DND-41 (cell line): ENCODE measurements at regions not wholly inside any gene's neighbourhood (a gene's known extent, or its start where the extent isn't known, plus 50 kb on each side); places are given as distances from the start of the nearest gene placed in this dataset.

ENCODE experiments used
- ATAC-seq: fragments of 200-7000 bp; cut with Tn5 transposase; 3 replicates; pipeline ENCODE4 v1.9.1; 2021; ENCODE audit warnings: low read depth; ENCODE audit not compliant: insufficient read depth
- DNase-seq: peaks from one replicate; pipeline ENCODE4 v3.0.0-alpha.2; 2020
- H2AFZ ChIP-seq: 2 replicates; pipeline ENCODE4 v1.6.0; 2012; ENCODE audit warnings: low read depth, low read length
- H3K27ac ChIP-seq: 2 replicates; pipeline ENCODE4 v1.5.1; 2012; ENCODE audit warnings: low read length, inconsistent platforms
- H3K27me3 ChIP-seq: fragments of 200-600 bp; sonication (generic); 2 replicates; pipeline ENCODE4 v1.6.0; 2012; ENCODE audit warnings: low read length, mild to moderate bottlenecking, inconsistent platforms; ENCODE audit not compliant: insufficient read depth, poor library complexity
- H3K36me3 ChIP-seq: 2 replicates; pipeline ENCODE4 v1.5.1; 2012; ENCODE audit warnings: low read length, inconsistent platforms; ENCODE audit not compliant: insufficient read depth
- H3K4me1 ChIP-seq: 2 replicates; pipeline ENCODE4 v1.5.1; 2012; ENCODE audit warnings: mild to moderate bottlenecking, low read length; ENCODE audit not compliant: insufficient read depth
- H3K4me2 ChIP-seq: 2 replicates; pipeline ENCODE4 v1.6.0; 2012; ENCODE audit warnings: mild to moderate bottlenecking, moderate library complexity, low read length, inconsistent platforms; ENCODE audit not compliant: insufficient read depth
- H3K4me3 ChIP-seq, 2 experiments: fragments of 200-600 bp in 1 of 2; shearing (Covaris generic) in 1 of 2; 2 replicates each; pipeline ENCODE4 v1.5.1; 2012 to 2016; ENCODE audit warnings: inconsistent platforms in 2 of 2, low read length in 2 of 2, mild to moderate bottlenecking in 2 of 2, low read depth in 1 of 2, moderate library complexity in 1 of 2
- H3K79me2 ChIP-seq: 2 replicates; pipeline ENCODE4 v1.6.0; 2012; ENCODE audit warnings: low read length, inconsistent platforms; ENCODE audit not compliant: insufficient read depth
- H3K9ac ChIP-seq: 2 replicates; pipeline ENCODE4 v1.6.0; 2012; ENCODE audit warnings: low read depth, mild to moderate bottlenecking, inconsistent platforms, low read length, moderate library complexity
- H3K9me3 ChIP-seq: 2 replicates; pipeline ENCODE4 v1.5.1; 2012; ENCODE audit warnings: low read length, moderate library complexity, mild to moderate bottlenecking, inconsistent platforms; ENCODE audit not compliant: insufficient read depth, severe bottlenecking
- H4K20me1 ChIP-seq: 2 replicates; pipeline ENCODE4 v1.6.0; 2012; ENCODE audit warnings: low read length; ENCODE audit not compliant: insufficient read depth
- EZH2 ChIP-seq: IDR thresholded peaks from 3 replicates; pipeline ENCODE4 v1.6.1; 2012; ENCODE audit warnings: borderline replicate concordance, low read depth, mild to moderate bottlenecking, moderate library complexity, low read length, inconsistent platforms; ENCODE audit not compliant: severe bottlenecking
- TF ChIP-seq, protein P1 (sequence below): IDR thresholded peaks from 2 replicates; pipeline ENCODE4 v1.5.1; 2012; ENCODE audit warnings: borderline replicate concordance, low read length, moderate library complexity, mild to moderate bottlenecking; ENCODE audit not compliant: poor library complexity, severe bottlenecking; ENCODE audit errors: extremely low read depth

DNA sequence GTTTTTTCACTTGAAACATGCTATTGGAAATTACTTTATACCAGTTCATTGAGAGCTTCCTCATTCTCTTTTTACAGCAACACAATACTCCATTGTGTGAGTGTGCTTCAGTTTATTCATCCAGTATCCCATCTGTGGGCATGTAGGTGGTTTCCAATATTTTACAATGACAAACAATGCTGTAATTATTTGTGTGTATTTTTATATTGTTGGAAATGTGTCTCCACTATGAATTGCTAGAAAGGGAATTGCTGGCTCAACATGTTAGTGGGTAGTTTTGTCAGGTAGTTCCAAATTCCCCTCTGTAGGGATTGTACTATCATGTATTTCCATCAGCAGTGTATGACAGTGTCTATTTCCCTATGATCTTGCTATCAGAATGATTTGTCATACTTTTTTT, 65.8 kb upstream of the MAGI1 start:
- Histone ChIP-seq H3K4me1 (no peaks in the 10 kb centered on the region), H3K36me3 (no peaks in the 10 kb centered on the region), H3K9ac (no peak overlapping the region), H3K79me2 (no peaks in the 10 kb centered on the region), H3K4me2 (no peak overlapping the region), H3K27me3 (no peaks in the 10 kb centered on the region), H3K4me3 (no peak overlapping the region), H3K9me3 (no peaks in the 10 kb centered on the region), H2AFZ (no peak overlapping the region), H4K20me1 (no peaks in the 10 kb centered on the region), H3K27ac (no peak overlapping the region)
- TF ChIP-seq EZH2 = no peak
- TF ChIP-seq, protein P1, sequence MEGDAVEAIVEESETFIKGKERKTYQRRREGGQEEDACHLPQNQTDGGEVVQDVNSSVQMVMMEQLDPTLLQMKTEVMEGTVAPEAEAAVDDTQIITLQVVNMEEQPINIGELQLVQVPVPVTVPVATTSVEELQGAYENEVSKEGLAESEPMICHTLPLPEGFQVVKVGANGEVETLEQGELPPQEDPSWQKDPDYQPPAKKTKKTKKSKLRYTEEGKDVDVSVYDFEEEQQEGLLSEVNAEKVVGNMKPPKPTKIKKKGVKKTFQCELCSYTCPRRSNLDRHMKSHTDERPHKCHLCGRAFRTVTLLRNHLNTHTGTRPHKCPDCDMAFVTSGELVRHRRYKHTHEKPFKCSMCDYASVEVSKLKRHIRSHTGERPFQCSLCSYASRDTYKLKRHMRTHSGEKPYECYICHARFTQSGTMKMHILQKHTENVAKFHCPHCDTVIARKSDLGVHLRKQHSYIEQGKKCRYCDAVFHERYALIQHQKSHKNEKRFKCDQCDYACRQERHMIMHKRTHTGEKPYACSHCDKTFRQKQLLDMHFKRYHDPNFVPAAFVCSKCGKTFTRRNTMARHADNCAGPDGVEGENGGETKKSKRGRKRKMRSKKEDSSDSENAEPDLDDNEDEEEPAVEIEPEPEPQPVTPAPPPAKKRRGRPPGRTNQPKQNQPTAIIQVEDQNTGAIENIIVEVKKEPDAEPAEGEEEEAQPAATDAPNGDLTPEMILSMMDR = no peak
- DNase-seq (no peak), ATAC-seq (no peak)

DNA sequence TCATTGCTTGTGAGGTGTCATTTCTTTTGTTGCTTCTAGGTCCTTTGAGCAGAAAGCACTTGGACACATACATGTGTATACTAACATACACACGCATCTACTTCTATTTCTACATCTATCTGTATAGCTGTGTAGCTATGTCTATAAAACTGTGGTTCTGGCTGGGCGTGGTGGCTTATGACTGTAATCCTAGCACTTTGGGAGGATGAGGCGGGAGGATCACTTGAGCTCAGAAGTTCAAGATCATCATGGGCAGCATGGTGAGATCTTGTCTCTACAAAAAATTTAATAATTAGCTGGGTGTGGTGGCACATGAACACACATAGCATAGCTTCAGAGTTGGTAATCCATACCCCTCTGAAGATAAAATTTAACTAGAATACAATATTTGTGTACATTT, 65.0 kb upstream of the MAGI1 start:
- ATAC-seq = no peak
- Histone ChIP-seq H3K27me3 (no peaks in the 10 kb centered on the region), H2AFZ (no peak overlapping the region), H3K4me2 (no peak overlapping the region), H3K4me1 (no peaks in the 10 kb centered on the region), H3K36me3 (no peaks in the 10 kb centered on the region), H3K9ac (no peak overlapping the region), H3K79me2 (no peaks in the 10 kb centered on the region), H3K4me3 (no peak overlapping the region), H3K27ac (no peak overlapping the region), H3K9me3 (no peaks in the 10 kb centered on the region), H4K20me1 (no peaks in the 10 kb centered on the region)
- TF ChIP-seq, protein P1 = no peak
- no peak for TF ChIP-seq EZH2
- no peak for DNase-seq

- Histone ChIP-seq H3K4me1 (no peaks in the 10 kb centered on the region), H4K20me1 (no peaks in the 10 kb centered on the region), H3K27me3 (no peaks in the 10 kb centered on the region), H3K9ac (no peak overlapping the region), H3K9me3 (no peaks in the 10 kb centered on the region), H3K4me2 (no peak overlapping the region), H2AFZ (no peak overlapping the region), H3K4me3 (no peak overlapping the region), H3K79me2 (no peaks in the 10 kb centered on the region), H3K36me3 (no peaks in the 10 kb centered on the region), H3K27ac (no peak overlapping the region)
- TF ChIP-seq EZH2 = no peak
- TF ChIP-seq, protein P1 = no peak
- ATAC-seq = no peak
- no peak for DNase-seq
Measured at GRCh38 chr3:66101901-66102300, 63.2 kb upstream of the MAGI1 start.

GRCh38 chr3:66099541-66100065, 60.9 kb upstream of the MAGI1 start:
- H3K79me2 ChIP-seq = no peaks in the 10 kb centered on the region
- H3K27me3 ChIP-seq = no peaks in the 10 kb centered on the region
- H3K27ac ChIP-seq = no peak overlapping the region
- TF ChIP-seq EZH2 = no peak
- TF ChIP-seq, protein P1 = no peak
- DNase-seq = no peak
- ATAC-seq = no peak
- no peaks in the 10 kb centered on the region for H4K20me1 ChIP-seq
- H2AFZ ChIP-seq = no peak overlapping the region
- no peaks in the 10 kb centered on the region for H3K36me3 ChIP-seq
- no peak overlapping the region for H3K4me2 ChIP-seq
- H3K4me1 ChIP-seq = no peaks in the 10 kb centered on the region
- no peaks in the 10 kb centered on the region for H3K9me3 ChIP-seq
- no peak overlapping the region for H3K9ac ChIP-seq
- H3K4me3 ChIP-seq = no peak overlapping the region
